ENCODE measurements at regions not wholly inside any gene's neighbourhood (a gene's known extent, or its start where the extent isn't known, plus 50 kb on each side); places are given as distances from the start of the nearest gene placed in this dataset.

GRCh38 chr11:92317721-92318120 lies 93.1 kb downstream of the FAT3 start:
- FAIRE-seq = no peak
- Histone ChIP-seq H3K36me3 (ENCODE audit: control insufficient read depth in 2 of 2, extremely low read depth in 1 of 2, insufficient read depth in 2 of 2, low read length in 2 of 2) (no peaks in the 10 kb centered on the region), H3K4me2 (ENCODE audit: control insufficient read depth, extremely low read depth, insufficient read depth, low read depth, low read length) (no peak overlapping the region), H4K20me1 (ENCODE audit: control insufficient read depth, extremely low read depth, insufficient read depth, low read length) (no peaks in the 10 kb centered on the region), H3K9me1 (ENCODE audit: control insufficient read depth, extremely low read depth, insufficient read depth, low read length) (no peaks in the 10 kb centered on the region), H3K27me3 (ENCODE audit: control insufficient read depth, extremely low read depth, insufficient read depth, low read length) (no peaks in the 10 kb centered on the region), H3K9me3 (ENCODE audit: control insufficient read depth, low read depth, low read length) (no peaks in the 10 kb centered on the region), H3K4me3 (ENCODE audit: control insufficient read depth in 2 of 3, extremely low read depth in 1 of 3, insufficient read depth in 2 of 3, low read depth in 1 of 3, low read length in 3 of 3) (no peak overlapping the region), H2AFZ (ENCODE audit: control insufficient read depth, low read length) (no peak overlapping the region), H3K27ac (ENCODE audit: control insufficient read depth, insufficient read depth, low read length) (no peak overlapping the region), H3K9ac (ENCODE audit: control insufficient read depth, extremely low read depth, insufficient read depth, low read length) (no peak overlapping the region), H3K4me1 (ENCODE audit: control insufficient read depth, extremely low read depth, insufficient read depth, low read length) (no peaks in the 10 kb centered on the region), H3K79me2 (ENCODE audit: control insufficient read depth, insufficient read depth, low read length) (no peaks in the 10 kb centered on the region)
- DNase-seq (ENCODE audit: low read depth, low spot score) = no peak
- TF ChIP-seq CTCF (optimal IDR thresholded peaks at IDR 0.05 in 1 of 3, IDR thresholded peaks at IDR 0.05 in 1 of 3, conservative IDR thresholded peaks at IDR 0.05 in 1 of 3; ENCODE audit: extremely low read depth in 1 of 3, insufficient read depth in 2 of 3, low read length in 3 of 3) = no peak
- no peak for TF ChIP-seq EZH2 (IDR thresholded peaks at IDR 0.05; ENCODE audit: low read length)
- dilution Hi-C loops (cut with MboI; ENCODE audit: extremely low pct_ligation_motif_present, low sequenced_read_pairs) = no loop called here

- Histone ChIP-seq H4K20me1 (ENCODE audit: control insufficient read depth, extremely low read depth, insufficient read depth, low read length) (no peaks in the 10 kb centered on the region), H3K79me2 (ENCODE audit: control insufficient read depth, insufficient read depth, low read length) (no peaks in the 10 kb centered on the region), H3K9me3 (ENCODE audit: control insufficient read depth, low read depth, low read length) (no peaks in the 10 kb centered on the region), H3K27me3 (ENCODE audit: control insufficient read depth, extremely low read depth, insufficient read depth, low read length) (no peaks in the 10 kb centered on the region), H3K4me2 (ENCODE audit: control insufficient read depth, extremely low read depth, insufficient read depth, low read depth, low read length) (no peak overlapping the region), H3K36me3 (ENCODE audit: control insufficient read depth in 2 of 2, extremely low read depth in 1 of 2, insufficient read depth in 2 of 2, low read length in 2 of 2) (no peaks in the 10 kb centered on the region), H3K4me1 (ENCODE audit: control insufficient read depth, extremely low read depth, insufficient read depth, low read length) (no peaks in the 10 kb centered on the region), H3K4me3 (ENCODE audit: control insufficient read depth in 2 of 3, extremely low read depth in 1 of 3, insufficient read depth in 2 of 3, low read depth in 1 of 3, low read length in 3 of 3) (no peak overlapping the region), H3K27ac (ENCODE audit: control insufficient read depth, insufficient read depth, low read length) (no peak overlapping the region), H3K9me1 (ENCODE audit: control insufficient read depth, extremely low read depth, insufficient read depth, low read length) (no peaks in the 10 kb centered on the region), H3K9ac (ENCODE audit: control insufficient read depth, extremely low read depth, insufficient read depth, low read length) (no peak overlapping the region), H2AFZ (ENCODE audit: control insufficient read depth, low read length) (no peak overlapping the region)
- dilution Hi-C loops (cut with MboI; ENCODE audit: extremely low pct_ligation_motif_present, low sequenced_read_pairs) = no loop called here
- no peak for FAIRE-seq
- DNase-seq (ENCODE audit: low read depth, low spot score) = no peak
- TF ChIP-seq EZH2 (IDR thresholded peaks at IDR 0.05; ENCODE audit: low read length) (no peak), CTCF (optimal IDR thresholded peaks at IDR 0.05 in 1 of 3, IDR thresholded peaks at IDR 0.05 in 1 of 3, conservative IDR thresholded peaks at IDR 0.05 in 1 of 3; ENCODE audit: extremely low read depth in 1 of 3, insufficient read depth in 2 of 3, low read length in 3 of 3) (no peak)
Observed at GRCh38 chr11:92322225-92322624, 97.6 kb downstream of the FAT3 start.

Measured in keratinocyte (primary cell).